ENCODE measurements at regions not wholly inside any gene's neighbourhood (a gene's known extent, or its start where the extent isn't known, plus 50 kb on each side); places are given as distances from the start of the nearest gene placed in this dataset.

- no peaks in the 10 kb centered on the region for H3K27me3 ChIP-seq (ENCODE audit: insufficient read depth)
- Mint-ChIP-seq H3K27me3 (ENCODE audit: insufficient read depth, low read depth, poor library complexity) (no peaks in the 10 kb centered on the region), H3K27ac (no peak overlapping the region), H3K4me1 (no peaks in the 10 kb centered on the region), H3K36me3 (ENCODE audit: low read depth) (no peaks in the 10 kb centered on the region), H3K4me3 (no peak overlapping the region), H3K9me3 (no peaks in the 10 kb centered on the region)
- no peak overlapping the region for H3K27ac ChIP-seq (ENCODE audit: low read depth)
- no peaks in the 10 kb centered on the region for H4K20me1 ChIP-seq (replicated peaks; ENCODE audit: insufficient read depth)
- H2AFZ ChIP-seq = no peak overlapping the region
- H3K4me1 ChIP-seq (ENCODE audit: insufficient read depth) = no peaks in the 10 kb centered on the region
- H3F3A ChIP-seq (replicated peaks; ENCODE audit: low read depth) = no peaks in the 10 kb centered on the region
- no peaks in the 10 kb centered on the region for H3K79me2 ChIP-seq (replicated peaks; ENCODE audit: insufficient read depth)
- TF ChIP-seq ZNF331 (CRISPR knock-in tag; IDR thresholded peaks at IDR 0.05; ENCODE audit: low read depth) (no peak), JUNB (IDR thresholded peaks at IDR 0.05; ENCODE audit: unreplicated experiment) (no peak)
- DNase-seq (ENCODE audit: low spot score) = no peak
- no peak overlapping the region for H3K4me3 ChIP-seq
- H3K4me2 ChIP-seq = no peak overlapping the region
- H3K36me3 ChIP-seq (ENCODE audit: insufficient read depth) = no peaks in the 10 kb centered on the region
- ATAC-seq = no peak
- no peaks in the 10 kb centered on the region for H3K9me2 ChIP-seq (ENCODE audit: insufficient read depth)
Observed at GRCh38 chr3:24722087-24722486, 227.4 kb upstream of the THRB start.

DNA sequence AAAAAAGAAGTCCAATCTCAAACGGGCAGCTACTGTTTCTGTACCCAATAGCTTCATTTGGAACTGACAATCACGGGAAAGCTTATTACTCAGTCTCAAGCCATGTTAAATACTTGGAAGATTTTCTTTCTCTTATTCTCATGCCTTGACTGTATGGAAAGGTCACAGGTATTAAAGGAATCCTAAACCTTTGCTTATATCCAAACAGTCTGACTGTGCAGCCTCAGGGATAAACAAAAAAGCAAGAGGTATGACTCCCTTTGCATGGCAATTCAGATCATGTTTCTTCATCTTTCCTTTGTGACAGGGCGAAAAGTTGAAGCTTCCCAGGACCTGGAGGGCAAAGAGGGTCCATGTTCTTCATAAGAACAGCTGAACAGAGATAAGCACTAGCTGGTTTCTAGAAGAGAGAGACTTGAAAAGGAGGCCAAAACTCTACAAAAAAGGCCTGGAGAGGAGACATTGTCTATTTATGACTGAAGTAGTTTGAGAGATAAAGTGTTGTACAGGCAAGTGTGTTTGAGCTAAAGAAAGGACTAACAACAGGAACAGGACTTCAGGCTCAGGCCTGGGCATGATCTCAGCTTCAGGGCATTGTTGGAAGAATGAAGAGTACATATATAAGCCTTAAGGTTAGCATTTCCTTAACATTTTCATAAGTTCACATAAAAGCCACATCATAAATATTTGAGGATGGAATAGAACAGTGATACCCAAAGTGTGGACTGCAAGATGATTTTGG is 231.0 kb upstream of the THRB start:
- no peaks in the 10 kb centered on the region for H3K4me1 Mint-ChIP-seq
- Histone ChIP-seq H3K79me2 (replicated peaks; ENCODE audit: insufficient read depth) (no peaks in the 10 kb centered on the region), H2AFZ (no peak overlapping the region), H3K27me3 (ENCODE audit: insufficient read depth) (no peaks in the 10 kb centered on the region), H3K27ac (ENCODE audit: low read depth) (no peak overlapping the region), H3K4me1 (ENCODE audit: insufficient read depth) (no peaks in the 10 kb centered on the region), H3K4me3 (no peak overlapping the region), H3F3A (replicated peaks; ENCODE audit: low read depth) (no peaks in the 10 kb centered on the region), H4K20me1 (replicated peaks; ENCODE audit: insufficient read depth) (no peaks in the 10 kb centered on the region), H3K36me3 (ENCODE audit: insufficient read depth) (no peaks in the 10 kb centered on the region), H3K9me2 (ENCODE audit: insufficient read depth) (no peaks in the 10 kb centered on the region), H3K4me2 (no peak overlapping the region)
- H3K36me3 Mint-ChIP-seq (ENCODE audit: low read depth) = no peaks in the 10 kb centered on the region
- DNase-seq (ENCODE audit: low spot score) (no peak), ATAC-seq (no peak)
- no peak overlapping the region for H3K4me3 Mint-ChIP-seq
- no peak overlapping the region for H3K27ac Mint-ChIP-seq
- H3K9me3 Mint-ChIP-seq = no peaks in the 10 kb centered on the region
- H3K27me3 Mint-ChIP-seq (ENCODE audit: insufficient read depth, low read depth, poor library complexity) = no peaks in the 10 kb centered on the region
- TF ChIP-seq STAT1 (IDR thresholded peaks at IDR 0.05; ENCODE audit: unreplicated experiment) (no peak), CREB1 (CRISPR knock-in tag; IDR thresholded peaks at IDR 0.05; ENCODE audit: low read depth) (no peak), NANOG (IDR thresholded peaks at IDR 0.05; ENCODE audit: borderline replicate concordance) (no peak), JUNB (IDR thresholded peaks at IDR 0.05; ENCODE audit: unreplicated experiment) (no peak), EZH2 (IDR thresholded peaks at IDR 0.05; ENCODE audit: low read depth, unreplicated experiment) (no peak), ZNF331 (CRISPR knock-in tag; IDR thresholded peaks at IDR 0.05; ENCODE audit: low read depth) (no peak), EZH2phosphoT487 (IDR thresholded peaks at IDR 0.05; ENCODE audit: unreplicated experiment) (no peak), POLR2AphosphoS5 (IDR thresholded peaks at IDR 0.05; ENCODE audit: low read depth) (no peak)
- TF ChIP-seq, protein P1, sequence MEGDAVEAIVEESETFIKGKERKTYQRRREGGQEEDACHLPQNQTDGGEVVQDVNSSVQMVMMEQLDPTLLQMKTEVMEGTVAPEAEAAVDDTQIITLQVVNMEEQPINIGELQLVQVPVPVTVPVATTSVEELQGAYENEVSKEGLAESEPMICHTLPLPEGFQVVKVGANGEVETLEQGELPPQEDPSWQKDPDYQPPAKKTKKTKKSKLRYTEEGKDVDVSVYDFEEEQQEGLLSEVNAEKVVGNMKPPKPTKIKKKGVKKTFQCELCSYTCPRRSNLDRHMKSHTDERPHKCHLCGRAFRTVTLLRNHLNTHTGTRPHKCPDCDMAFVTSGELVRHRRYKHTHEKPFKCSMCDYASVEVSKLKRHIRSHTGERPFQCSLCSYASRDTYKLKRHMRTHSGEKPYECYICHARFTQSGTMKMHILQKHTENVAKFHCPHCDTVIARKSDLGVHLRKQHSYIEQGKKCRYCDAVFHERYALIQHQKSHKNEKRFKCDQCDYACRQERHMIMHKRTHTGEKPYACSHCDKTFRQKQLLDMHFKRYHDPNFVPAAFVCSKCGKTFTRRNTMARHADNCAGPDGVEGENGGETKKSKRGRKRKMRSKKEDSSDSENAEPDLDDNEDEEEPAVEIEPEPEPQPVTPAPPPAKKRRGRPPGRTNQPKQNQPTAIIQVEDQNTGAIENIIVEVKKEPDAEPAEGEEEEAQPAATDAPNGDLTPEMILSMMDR (conservative IDR thresholded peaks at IDR 0.05; ENCODE audit: low read depth in 2 of 2) = no peak
- TF ChIP-seq, protein P2, sequence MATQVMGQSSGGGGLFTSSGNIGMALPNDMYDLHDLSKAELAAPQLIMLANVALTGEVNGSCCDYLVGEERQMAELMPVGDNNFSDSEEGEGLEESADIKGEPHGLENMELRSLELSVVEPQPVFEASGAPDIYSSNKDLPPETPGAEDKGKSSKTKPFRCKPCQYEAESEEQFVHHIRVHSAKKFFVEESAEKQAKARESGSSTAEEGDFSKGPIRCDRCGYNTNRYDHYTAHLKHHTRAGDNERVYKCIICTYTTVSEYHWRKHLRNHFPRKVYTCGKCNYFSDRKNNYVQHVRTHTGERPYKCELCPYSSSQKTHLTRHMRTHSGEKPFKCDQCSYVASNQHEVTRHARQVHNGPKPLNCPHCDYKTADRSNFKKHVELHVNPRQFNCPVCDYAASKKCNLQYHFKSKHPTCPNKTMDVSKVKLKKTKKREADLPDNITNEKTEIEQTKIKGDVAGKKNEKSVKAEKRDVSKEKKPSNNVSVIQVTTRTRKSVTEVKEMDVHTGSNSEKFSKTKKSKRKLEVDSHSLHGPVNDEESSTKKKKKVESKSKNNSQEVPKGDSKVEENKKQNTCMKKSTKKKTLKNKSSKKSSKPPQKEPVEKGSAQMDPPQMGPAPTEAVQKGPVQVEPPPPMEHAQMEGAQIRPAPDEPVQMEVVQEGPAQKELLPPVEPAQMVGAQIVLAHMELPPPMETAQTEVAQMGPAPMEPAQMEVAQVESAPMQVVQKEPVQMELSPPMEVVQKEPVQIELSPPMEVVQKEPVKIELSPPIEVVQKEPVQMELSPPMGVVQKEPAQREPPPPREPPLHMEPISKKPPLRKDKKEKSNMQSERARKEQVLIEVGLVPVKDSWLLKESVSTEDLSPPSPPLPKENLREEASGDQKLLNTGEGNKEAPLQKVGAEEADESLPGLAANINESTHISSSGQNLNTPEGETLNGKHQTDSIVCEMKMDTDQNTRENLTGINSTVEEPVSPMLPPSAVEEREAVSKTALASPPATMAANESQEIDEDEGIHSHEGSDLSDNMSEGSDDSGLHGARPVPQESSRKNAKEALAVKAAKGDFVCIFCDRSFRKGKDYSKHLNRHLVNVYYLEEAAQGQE (IDR thresholded peaks at IDR 0.05; ENCODE audit: unreplicated experiment) = no peak
- TF ChIP-seq, protein P3, sequence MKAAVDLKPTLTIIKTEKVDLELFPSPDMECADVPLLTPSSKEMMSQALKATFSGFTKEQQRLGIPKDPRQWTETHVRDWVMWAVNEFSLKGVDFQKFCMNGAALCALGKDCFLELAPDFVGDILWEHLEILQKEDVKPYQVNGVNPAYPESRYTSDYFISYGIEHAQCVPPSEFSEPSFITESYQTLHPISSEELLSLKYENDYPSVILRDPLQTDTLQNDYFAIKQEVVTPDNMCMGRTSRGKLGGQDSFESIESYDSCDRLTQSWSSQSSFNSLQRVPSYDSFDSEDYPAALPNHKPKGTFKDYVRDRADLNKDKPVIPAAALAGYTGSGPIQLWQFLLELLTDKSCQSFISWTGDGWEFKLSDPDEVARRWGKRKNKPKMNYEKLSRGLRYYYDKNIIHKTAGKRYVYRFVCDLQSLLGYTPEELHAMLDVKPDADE (IDR thresholded peaks at IDR 0.05) = no peak
